B cell (primary cell): ENCODE measurements at regions not wholly inside any gene's neighbourhood (a gene's known extent, or its start where the extent isn't known, plus 50 kb on each side); places are given as distances from the start of the nearest gene placed in this dataset.

ENCODE experiments used
- CTCF ChIP-seq: fragments of 200-600 bp; IDR thresholded peaks from one replicate; pipeline ENCODE4 v1.8.0; 2022; ENCODE audit warnings: antibody characterized with exemption, mild to moderate bottlenecking
- EZH2 ChIP-seq: IDR thresholded peaks from 2 replicates; pipeline ENCODE4 v1.6.1; 2012; ENCODE audit warnings: borderline replicate concordance, low read depth, mild to moderate bottlenecking, moderate library complexity, low read length; ENCODE audit not compliant: insufficient read depth, poor library complexity, severe bottlenecking

- TF ChIP-seq EZH2 (no peak), CTCF (no peak)
These were observed 320.6 kb upstream of the RORA start for GRCh38 chr15:61549727-61550126.
